ENCODE measurements at regions not wholly inside any gene's neighbourhood (a gene's known extent, or its start where the extent isn't known, plus 50 kb on each side); places are given as distances from the start of the nearest gene placed in this dataset.

GRCh38 chr11:10395166-10395897, 59.7 kb upstream of the AMPD3 start:
- no peaks in the 10 kb centered on the region for H3K4me1 ChIP-seq (ENCODE audit: control insufficient read depth, insufficient read depth, low read length, poor library complexity, severe bottlenecking)
- Mint-ChIP-seq H3K27me3 (peaks cover 14% of the 10 kb centered on the region), H3K4me3 (no peak overlapping the region), H3K36me3 (no peaks in the 10 kb centered on the region), H3K4me1 (no peaks in the 10 kb centered on the region), H3K27ac (peak overlapping the region in 1 of 3 donors; percentile 3), H3K9me3 (peaks cover 0 to 2% (median 0%) of the 10 kb centered on the region in 7 donors)
- ATAC-seq (ENCODE audit: low read depth in 2 of 2) (no peak), DNase-seq (no peak)
- no peak overlapping the region for H3K27ac ChIP-seq (ENCODE audit: insufficient read depth, low read length, poor library complexity, severe bottlenecking)
- no peak overlapping the region for H3K4me3 ChIP-seq (ENCODE audit: low read depth, low read length)
- H3K9me3 ChIP-seq (ENCODE audit: control insufficient read depth in 2 of 2, low read length in 2 of 2) = no peaks in the 10 kb centered on the region
- peaks cover 3% of the 10 kb centered on the region for H3K27me3 ChIP-seq (ENCODE audit: control insufficient read depth, insufficient read depth, low read length)
- H3K36me3 ChIP-seq (ENCODE audit: control insufficient read depth, insufficient read depth, low read length) = no peaks in the 10 kb centered on the region

- H3K9me3 ChIP-seq (ENCODE audit: control insufficient read depth in 2 of 2, low read length in 2 of 2) = no peaks in the 10 kb centered on the region
- no peak overlapping the region for H3K4me3 Mint-ChIP-seq
- H3K4me1 Mint-ChIP-seq = peaks cover 0 to 2% (median 0%) of the 10 kb centered on the region in 4 donors
- ATAC-seq (ENCODE audit: low read depth in 2 of 2) (no peak), DNase-seq (no peak)
- peaks cover 2% of the 10 kb centered on the region for H3K27me3 ChIP-seq (ENCODE audit: control insufficient read depth, insufficient read depth, low read length)
- H3K4me3 ChIP-seq (ENCODE audit: low read depth, low read length) = no peak overlapping the region
- H3K27me3 Mint-ChIP-seq = peaks cover 14% of the 10 kb centered on the region
- H3K36me3 Mint-ChIP-seq = no peaks in the 10 kb centered on the region
- H3K9me3 Mint-ChIP-seq = no peaks in the 10 kb centered on the region
- no peak overlapping the region for H3K27ac Mint-ChIP-seq
- H3K4me1 ChIP-seq (ENCODE audit: control insufficient read depth, insufficient read depth, low read length, poor library complexity, severe bottlenecking) = no peaks in the 10 kb centered on the region
- H3K27ac ChIP-seq (ENCODE audit: insufficient read depth, low read length, poor library complexity, severe bottlenecking) = no peak overlapping the region
- no peaks in the 10 kb centered on the region for H3K36me3 ChIP-seq (ENCODE audit: control insufficient read depth, insufficient read depth, low read length)
These were observed 58.3 kb upstream of the AMPD3 start for GRCh38 chr11:10396771-10397170.

DNA sequence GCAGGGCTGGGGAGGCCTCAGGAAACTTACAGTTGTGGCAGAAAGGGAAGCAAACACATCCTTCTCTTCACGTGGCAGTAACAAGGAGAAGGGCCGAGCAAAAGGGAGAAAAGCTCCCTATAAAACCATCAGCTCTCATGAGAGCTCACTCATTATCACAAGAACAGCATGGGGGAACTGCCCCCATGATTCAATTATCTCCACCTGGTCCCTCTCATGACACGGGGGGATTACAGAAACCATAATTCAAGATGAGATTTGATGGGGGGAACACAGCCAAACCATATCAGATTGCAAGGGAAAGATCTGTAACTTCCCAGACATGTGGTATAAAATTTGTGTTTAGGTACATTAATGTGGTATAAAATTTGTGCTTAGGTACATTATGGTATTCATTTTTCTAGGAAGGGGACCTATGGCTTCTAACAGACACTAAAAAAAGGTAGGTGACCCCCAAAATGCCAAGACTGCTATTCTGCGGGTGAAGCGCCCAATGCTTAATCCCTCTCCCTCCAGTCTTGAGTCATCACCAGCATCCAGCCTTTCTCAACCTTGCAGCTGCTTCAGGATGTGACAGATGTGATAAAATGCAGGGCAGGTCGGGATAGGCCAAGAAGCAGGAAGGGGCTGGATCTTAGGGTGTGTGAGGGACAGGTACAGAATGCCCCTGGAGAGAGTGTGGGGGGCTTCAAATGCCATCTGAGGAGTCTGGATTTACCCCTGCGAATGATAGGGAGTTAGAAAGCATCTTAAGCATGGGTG, 57.7 kb upstream of the AMPD3 start:
- peaks cover 0 to 2% (median 0%) of the 10 kb centered on the region in 4 donors for H3K4me1 Mint-ChIP-seq
- no peak for ATAC-seq (ENCODE audit: low read depth in 2 of 2)
- H3K27me3 ChIP-seq (ENCODE audit: control insufficient read depth, insufficient read depth, low read length) = peaks cover 2% of the 10 kb centered on the region
- no peak overlapping the region for H3K4me3 Mint-ChIP-seq
- no peak overlapping the region for H3K4me3 ChIP-seq (ENCODE audit: low read depth, low read length)
- H3K9me3 Mint-ChIP-seq = no peaks in the 10 kb centered on the region
- no peak for DNase-seq
- H3K36me3 ChIP-seq (ENCODE audit: control insufficient read depth, insufficient read depth, low read length) = no peaks in the 10 kb centered on the region
- H3K27ac ChIP-seq (ENCODE audit: insufficient read depth, low read length, poor library complexity, severe bottlenecking) = no peak overlapping the region
- H3K36me3 Mint-ChIP-seq = no peaks in the 10 kb centered on the region
- no peaks in the 10 kb centered on the region for H3K4me1 ChIP-seq (ENCODE audit: control insufficient read depth, insufficient read depth, low read length, poor library complexity, severe bottlenecking)
- H3K9me3 ChIP-seq (ENCODE audit: control insufficient read depth in 2 of 2, low read length in 2 of 2) = no peaks in the 10 kb centered on the region
- peaks cover 14% of the 10 kb centered on the region for H3K27me3 Mint-ChIP-seq
- H3K27ac Mint-ChIP-seq = no peak overlapping the region

GRCh38 chr11:10398525-10398924, 56.5 kb upstream of the AMPD3 start:
- Histone ChIP-seq H3K4me1 (ENCODE audit: control insufficient read depth, insufficient read depth, low read length, poor library complexity, severe bottlenecking) (no peaks in the 10 kb centered on the region), H3K9me3 (ENCODE audit: control insufficient read depth in 2 of 2, low read length in 2 of 2) (no peaks in the 10 kb centered on the region), H3K36me3 (ENCODE audit: control insufficient read depth, insufficient read depth, low read length) (no peaks in the 10 kb centered on the region), H3K27ac (ENCODE audit: insufficient read depth, low read length, poor library complexity, severe bottlenecking) (no peak overlapping the region), H3K4me3 (ENCODE audit: low read depth, low read length) (no peak overlapping the region), H3K27me3 (ENCODE audit: control insufficient read depth, insufficient read depth, low read length) (peaks cover 2% of the 10 kb centered on the region)
- H3K27me3 Mint-ChIP-seq = peaks cover 8% of the 10 kb centered on the region
- no peak for DNase-seq
- H3K36me3 Mint-ChIP-seq = no peaks in the 10 kb centered on the region
- no peak overlapping the region for H3K27ac Mint-ChIP-seq
- H3K4me3 Mint-ChIP-seq = no peak overlapping the region
- no peaks in the 10 kb centered on the region for H3K9me3 Mint-ChIP-seq
- peaks cover 0 to 2% (median 0%) of the 10 kb centered on the region in 4 donors for H3K4me1 Mint-ChIP-seq
- ATAC-seq (ENCODE audit: low read depth in 2 of 2) = no peak

DNA sequence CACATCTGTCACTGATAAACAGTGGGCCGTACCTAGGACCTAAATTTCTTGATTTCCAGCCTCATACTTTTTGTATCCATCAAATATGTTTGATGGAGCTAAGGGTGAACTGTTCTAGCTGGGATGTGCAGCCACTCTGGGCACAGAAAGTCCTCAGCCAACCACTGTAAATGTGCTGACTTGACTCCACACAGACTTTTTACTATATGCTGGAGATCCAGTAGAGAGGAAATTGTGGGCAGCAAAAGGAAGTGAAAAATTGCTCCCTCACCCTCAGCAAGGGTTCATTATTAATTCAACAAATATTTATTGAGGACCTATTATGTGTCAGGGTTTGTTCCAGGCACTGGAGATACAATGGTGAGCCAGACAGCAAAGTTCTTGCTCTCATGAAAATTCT, 54.2 kb upstream of the AMPD3 start:
- Histone ChIP-seq H3K9me3 (ENCODE audit: control insufficient read depth in 2 of 2, low read length in 2 of 2) (no peaks in the 10 kb centered on the region), H3K4me3 (ENCODE audit: low read depth, low read length) (no peak overlapping the region), H3K27ac (ENCODE audit: insufficient read depth, low read length, poor library complexity, severe bottlenecking) (no peak overlapping the region), H3K27me3 (ENCODE audit: control insufficient read depth, insufficient read depth, low read length) (peaks cover 2% of the 10 kb centered on the region), H3K36me3 (ENCODE audit: control insufficient read depth, insufficient read depth, low read length) (no peaks in the 10 kb centered on the region), H3K4me1 (ENCODE audit: control insufficient read depth, insufficient read depth, low read length, poor library complexity, severe bottlenecking) (no peaks in the 10 kb centered on the region)
- Mint-ChIP-seq H3K4me1 (peaks cover 0 to 2% (median 0%) of the 10 kb centered on the region in 4 donors), H3K4me3 (no peak overlapping the region), H3K36me3 (no peaks in the 10 kb centered on the region), H3K27ac (no peak overlapping the region), H3K27me3 (peaks cover 3% of the 10 kb centered on the region), H3K9me3 (no peaks in the 10 kb centered on the region)
- DNase-seq = no peak
- ATAC-seq (ENCODE audit: low read depth in 2 of 2) = no peak

DNA sequence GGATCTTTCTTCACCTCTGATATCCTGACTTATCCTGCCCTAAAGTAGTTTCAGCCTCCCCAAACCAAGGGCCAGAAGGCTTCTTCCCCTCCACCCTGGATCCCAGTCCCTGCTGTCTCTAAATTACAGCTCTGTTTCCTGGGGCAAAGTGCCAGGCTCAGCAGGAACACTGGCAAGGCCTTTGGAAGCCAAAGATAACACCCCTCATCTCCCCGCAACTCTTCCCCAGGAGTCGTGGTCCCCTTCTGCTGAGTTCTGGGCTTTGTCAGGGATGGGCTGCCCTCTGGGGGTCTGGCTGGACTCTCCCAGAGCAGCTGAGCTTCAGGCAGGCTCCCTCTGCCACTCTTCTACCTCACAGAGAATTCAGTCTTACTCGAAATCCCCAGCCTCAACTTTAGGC, 53.8 kb upstream of the AMPD3 start:
- Mint-ChIP-seq H3K27ac (no peak overlapping the region), H3K4me3 (no peak overlapping the region), H3K36me3 (no peaks in the 10 kb centered on the region), H3K27me3 (peaks cover 5% of the 10 kb centered on the region), H3K4me1 (peaks cover 0 to 3% (median under 1%) of the 10 kb centered on the region in 4 donors), H3K9me3 (no peaks in the 10 kb centered on the region)
- Histone ChIP-seq H3K27ac (ENCODE audit: insufficient read depth, low read length, poor library complexity, severe bottlenecking) (no peak overlapping the region), H3K9me3 (ENCODE audit: control insufficient read depth in 2 of 2, low read length in 2 of 2) (no peaks in the 10 kb centered on the region), H3K36me3 (ENCODE audit: control insufficient read depth, insufficient read depth, low read length) (no peaks in the 10 kb centered on the region), H3K4me3 (ENCODE audit: low read depth, low read length) (no peak overlapping the region), H3K4me1 (ENCODE audit: control insufficient read depth, insufficient read depth, low read length, poor library complexity, severe bottlenecking) (peaks cover 2% of the 10 kb centered on the region), H3K27me3 (ENCODE audit: control insufficient read depth, insufficient read depth, low read length) (peaks cover 2% of the 10 kb centered on the region)
- ATAC-seq (ENCODE audit: low read depth in 2 of 2) (no peak), DNase-seq (no peak)

DNA sequence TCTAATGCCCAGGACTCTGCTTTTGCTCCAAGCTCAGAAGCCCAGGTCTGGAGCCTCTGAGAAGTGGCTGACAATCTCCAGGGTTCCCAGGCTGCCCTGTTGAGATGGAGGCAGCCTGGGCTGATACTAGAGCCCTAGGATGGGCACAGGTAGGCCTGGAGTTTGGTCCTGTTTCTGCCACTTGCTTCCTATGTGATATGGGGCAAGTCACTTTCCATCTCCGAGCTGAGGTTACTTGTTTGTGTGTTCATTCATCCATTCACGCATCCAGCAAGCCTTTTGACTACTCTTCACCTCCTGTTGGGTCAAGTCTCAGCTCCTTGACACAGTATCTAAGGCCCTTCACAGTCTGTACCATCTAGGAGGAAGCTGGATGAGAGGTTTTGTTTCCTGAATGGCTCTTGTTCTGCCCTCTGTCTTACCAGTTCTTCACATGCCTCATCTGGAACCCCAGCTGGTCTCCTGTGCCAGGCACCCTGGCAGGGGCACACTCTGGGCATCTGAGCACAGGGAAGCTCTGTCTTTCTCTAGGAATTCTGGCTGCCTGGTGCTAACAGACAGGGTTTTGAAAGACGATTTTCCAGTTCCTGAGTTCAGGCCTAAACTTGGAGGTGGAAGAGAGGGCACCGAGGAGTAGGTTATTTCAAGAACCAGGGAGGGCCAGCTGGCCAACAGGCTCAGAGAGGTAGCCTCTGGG, 53.2 kb upstream of the AMPD3 start:
- Mint-ChIP-seq H3K4me3 (no peak overlapping the region), H3K27ac (no peak overlapping the region), H3K36me3 (no peaks in the 10 kb centered on the region), H3K27me3 (peaks cover 5% of the 10 kb centered on the region), H3K9me3 (no peaks in the 10 kb centered on the region), H3K4me1 (peaks cover 0 to 3% (median 1%) of the 10 kb centered on the region in 4 donors)
- no peak for DNase-seq
- H3K27ac ChIP-seq (ENCODE audit: insufficient read depth, low read length, poor library complexity, severe bottlenecking) = no peak overlapping the region
- peaks cover 3% of the 10 kb centered on the region for H3K4me1 ChIP-seq (ENCODE audit: control insufficient read depth, insufficient read depth, low read length, poor library complexity, severe bottlenecking)
- no peaks in the 10 kb centered on the region for H3K9me3 ChIP-seq (ENCODE audit: control insufficient read depth in 2 of 2, low read length in 2 of 2)
- no peak overlapping the region for H3K4me3 ChIP-seq (ENCODE audit: low read depth, low read length)
- H3K27me3 ChIP-seq (ENCODE audit: control insufficient read depth, insufficient read depth, low read length) = peaks cover 2% of the 10 kb centered on the region
- ATAC-seq (ENCODE audit: low read depth in 2 of 2) = no peak
- H3K36me3 ChIP-seq (ENCODE audit: control insufficient read depth, insufficient read depth, low read length) = no peaks in the 10 kb centered on the region
